ENCODE measurements at regions not wholly inside any gene's neighbourhood (a gene's known extent, or its start where the extent isn't known, plus 50 kb on each side); places are given as distances from the start of the nearest gene placed in this dataset.

- TF ChIP-seq, protein P1, sequence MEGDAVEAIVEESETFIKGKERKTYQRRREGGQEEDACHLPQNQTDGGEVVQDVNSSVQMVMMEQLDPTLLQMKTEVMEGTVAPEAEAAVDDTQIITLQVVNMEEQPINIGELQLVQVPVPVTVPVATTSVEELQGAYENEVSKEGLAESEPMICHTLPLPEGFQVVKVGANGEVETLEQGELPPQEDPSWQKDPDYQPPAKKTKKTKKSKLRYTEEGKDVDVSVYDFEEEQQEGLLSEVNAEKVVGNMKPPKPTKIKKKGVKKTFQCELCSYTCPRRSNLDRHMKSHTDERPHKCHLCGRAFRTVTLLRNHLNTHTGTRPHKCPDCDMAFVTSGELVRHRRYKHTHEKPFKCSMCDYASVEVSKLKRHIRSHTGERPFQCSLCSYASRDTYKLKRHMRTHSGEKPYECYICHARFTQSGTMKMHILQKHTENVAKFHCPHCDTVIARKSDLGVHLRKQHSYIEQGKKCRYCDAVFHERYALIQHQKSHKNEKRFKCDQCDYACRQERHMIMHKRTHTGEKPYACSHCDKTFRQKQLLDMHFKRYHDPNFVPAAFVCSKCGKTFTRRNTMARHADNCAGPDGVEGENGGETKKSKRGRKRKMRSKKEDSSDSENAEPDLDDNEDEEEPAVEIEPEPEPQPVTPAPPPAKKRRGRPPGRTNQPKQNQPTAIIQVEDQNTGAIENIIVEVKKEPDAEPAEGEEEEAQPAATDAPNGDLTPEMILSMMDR (IDR thresholded peaks at IDR 0.05; ENCODE audit: low read depth, low read length) = no peak
- no peak for TF ChIP-seq EZH2phosphoT487 (IDR thresholded peaks at IDR 0.05; ENCODE audit: low read depth)
These were observed 261.1 kb downstream of the KCNE4 start for GRCh38 chr2:223313101-223313500.

All from OCI-LY3 (cell line).